Hepatocyte (in vitro differentiated cells): ENCODE measurements at regions not wholly inside any gene's neighbourhood (a gene's known extent, or its start where the extent isn't known, plus 50 kb on each side); places are given as distances from the start of the nearest gene placed in this dataset.

Experiments used
- CTCF ChIP-seq: fragments of 200-600 bp; sonication (generic); IDR thresholded peaks from 2 replicates; pipeline ENCODE4 v1.5.1; 2016; ENCODE audit warnings: antibody characterized with exemption, mild to moderate bottlenecking; ENCODE audit not compliant: poor library complexity
- EZH2 ChIP-seq: fragments of 200-600 bp; sonication (generic); IDR thresholded peaks from 2 replicates; pipeline ENCODE4 v1.6.1; 2016; ENCODE audit warnings: antibody characterized with exemption, mild to moderate bottlenecking, borderline replicate concordance

- TF ChIP-seq EZH2 (no peak), CTCF (no peak)
Measured at GRCh38 chr2:47288864-47289263, 80.2 kb upstream of the EPCAM start.
